ENCODE measurements at regions not wholly inside any gene's neighbourhood (a gene's known extent, or its start where the extent isn't known, plus 50 kb on each side); places are given as distances from the start of the nearest gene placed in this dataset.

GRCh38 chr12:5200278-5201087, 156.8 kb downstream of the KCNA5 start:
- peak; percentile 85 for DNase-seq

GRCh38 chr12:5201554-5202218, 158.0 kb downstream of the KCNA5 start:
- peak; percentile 67 for DNase-seq

GRCh38 chr12:5203274-5203673, 159.6 kb downstream of the KCNA5 start:
- no peak for DNase-seq

GRCh38 chr12:5203720-5204119, 160.0 kb downstream of the KCNA5 start:
- no peak for DNase-seq

- peak; percentile 78 for DNase-seq
Observed at GRCh38 chr12:5204271-5204670, 160.6 kb downstream of the KCNA5 start.

GRCh38 chr12:5204831-5205230, 161.2 kb downstream of the KCNA5 start:
- no peak for DNase-seq

- DNase-seq = no peak
Observed at GRCh38 chr12:5206401-5207175, 162.9 kb downstream of the KCNA5 start.

- no peak for DNase-seq
Observed at GRCh38 chr12:5210179-5210922, 166.7 kb downstream of the KCNA5 start.

- DNase-seq = no peak
Observed at GRCh38 chr12:5210923-5211290, 167.2 kb downstream of the KCNA5 start.

GRCh38 chr12:5213336-5213735, 169.7 kb downstream of the KCNA5 start:
- DNase-seq = no peak

- no peak for DNase-seq
Observed at GRCh38 chr12:5213990-5214389, 170.3 kb downstream of the KCNA5 start.

GRCh38 chr12:5217936-5218335, 174.3 kb downstream of the KCNA5 start:
- DNase-seq = no peak

GRCh38 chr12:5220099-5220498, 176.4 kb downstream of the KCNA5 start:
- no peak for DNase-seq

GRCh38 chr12:5220835-5221234, 177.2 kb downstream of the KCNA5 start:
- DNase-seq = no peak

- peak; percentile 63 for DNase-seq
Observed at GRCh38 chr12:5222011-5222461, 178.4 kb downstream of the KCNA5 start.

- no peak for DNase-seq
Observed at GRCh38 chr12:5222729-5223128, 179.1 kb downstream of the KCNA5 start.

GRCh38 chr12:5223881-5224280, 180.2 kb downstream of the KCNA5 start:
- DNase-seq = no peak

GRCh38 chr12:5226581-5226980, 182.9 kb downstream of the KCNA5 start:
- DNase-seq = no peak

- DNase-seq = no peak
Observed at GRCh38 chr12:5227708-5228373, 184.2 kb downstream of the KCNA5 start.

- no peak for DNase-seq
Observed at GRCh38 chr12:5230156-5230555, 186.5 kb downstream of the KCNA5 start.

- no peak for DNase-seq
Observed at GRCh38 chr12:5230861-5231260, 187.2 kb downstream of the KCNA5 start.

GRCh38 chr12:5232291-5232690, 188.6 kb downstream of the KCNA5 start:
- no peak for DNase-seq
